ENCODE measurements at regions not wholly inside any gene's neighbourhood (a gene's known extent, or its start where the extent isn't known, plus 50 kb on each side); places are given as distances from the start of the nearest gene placed in this dataset.

DNA sequence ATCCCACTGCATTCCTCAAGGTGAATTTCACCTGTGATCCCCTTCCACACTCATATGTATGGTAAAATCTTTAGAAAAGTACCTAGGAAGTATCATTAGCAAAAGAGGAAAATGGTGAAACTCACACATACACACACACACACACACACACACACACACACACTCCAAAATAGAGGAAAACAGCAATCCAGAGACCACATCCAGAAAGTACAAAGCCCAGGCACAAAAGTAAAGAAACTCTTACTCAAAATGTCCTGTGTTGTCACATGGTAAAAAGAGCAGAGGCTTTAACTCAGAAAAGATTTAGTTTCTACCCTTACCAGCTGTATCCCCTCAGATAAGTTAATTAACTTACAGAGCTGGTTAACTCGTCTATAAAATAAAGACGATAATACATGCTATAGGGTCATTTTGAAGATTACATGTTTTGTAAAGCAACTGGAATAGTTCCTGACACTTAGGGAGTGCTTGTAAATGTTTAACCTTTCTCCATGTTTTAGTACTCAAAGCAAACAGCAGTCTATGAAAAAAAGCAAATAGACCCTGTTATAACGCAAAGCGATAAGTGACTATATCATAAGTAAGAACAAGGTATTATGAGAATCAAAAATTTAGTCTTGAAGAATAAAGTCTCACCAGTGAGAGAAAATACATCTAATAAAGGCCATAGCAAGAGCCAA is 360.0 kb upstream of the LRATD1 start:
- TF ChIP-seq, protein P1, sequence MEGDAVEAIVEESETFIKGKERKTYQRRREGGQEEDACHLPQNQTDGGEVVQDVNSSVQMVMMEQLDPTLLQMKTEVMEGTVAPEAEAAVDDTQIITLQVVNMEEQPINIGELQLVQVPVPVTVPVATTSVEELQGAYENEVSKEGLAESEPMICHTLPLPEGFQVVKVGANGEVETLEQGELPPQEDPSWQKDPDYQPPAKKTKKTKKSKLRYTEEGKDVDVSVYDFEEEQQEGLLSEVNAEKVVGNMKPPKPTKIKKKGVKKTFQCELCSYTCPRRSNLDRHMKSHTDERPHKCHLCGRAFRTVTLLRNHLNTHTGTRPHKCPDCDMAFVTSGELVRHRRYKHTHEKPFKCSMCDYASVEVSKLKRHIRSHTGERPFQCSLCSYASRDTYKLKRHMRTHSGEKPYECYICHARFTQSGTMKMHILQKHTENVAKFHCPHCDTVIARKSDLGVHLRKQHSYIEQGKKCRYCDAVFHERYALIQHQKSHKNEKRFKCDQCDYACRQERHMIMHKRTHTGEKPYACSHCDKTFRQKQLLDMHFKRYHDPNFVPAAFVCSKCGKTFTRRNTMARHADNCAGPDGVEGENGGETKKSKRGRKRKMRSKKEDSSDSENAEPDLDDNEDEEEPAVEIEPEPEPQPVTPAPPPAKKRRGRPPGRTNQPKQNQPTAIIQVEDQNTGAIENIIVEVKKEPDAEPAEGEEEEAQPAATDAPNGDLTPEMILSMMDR (IDR thresholded peaks at IDR 0.05): no peak
- TF ChIP-seq, protein P2, sequence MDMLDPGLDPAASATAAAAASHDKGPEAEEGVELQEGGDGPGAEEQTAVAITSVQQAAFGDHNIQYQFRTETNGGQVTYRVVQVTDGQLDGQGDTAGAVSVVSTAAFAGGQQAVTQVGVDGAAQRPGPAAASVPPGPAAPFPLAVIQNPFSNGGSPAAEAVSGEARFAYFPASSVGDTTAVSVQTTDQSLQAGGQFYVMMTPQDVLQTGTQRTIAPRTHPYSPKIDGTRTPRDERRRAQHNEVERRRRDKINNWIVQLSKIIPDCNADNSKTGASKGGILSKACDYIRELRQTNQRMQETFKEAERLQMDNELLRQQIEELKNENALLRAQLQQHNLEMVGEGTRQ (IDR thresholded peaks at IDR 0.05): no peak

Measured in A549 (cell line).